Esophagus muscularis mucosa (tissue), 4 donors: ENCODE measurements at regions not wholly inside any gene's neighbourhood (a gene's known extent, or its start where the extent isn't known, plus 50 kb on each side); places are given as distances from the start of the nearest gene placed in this dataset.
"Not testable (repeated sequence)": the region's sequence is repeated elsewhere in the genome, so short reads cannot be mapped to it uniquely, and the experiment has no call there.

Experiments
- DNase-seq: peaks from one replicate; pipeline ENCODE4 v3.0.0-alpha.2; 2017; ENCODE audit errors: extremely low spot score
- H3K27ac ChIP-seq, 4 donors: fragments of 200-600 bp; sonication (generic); replicated peaks in 1 of 4; 1 replicate in 3 of 4; 2 replicates in 1 of 4; pipeline ENCODE4 v1.5.1; 2016 to 2019; ENCODE audit warnings: mild to moderate bottlenecking in 1 of 4
- H3K27me3 ChIP-seq, 4 donors: fragments of 200-600 bp; sonication (generic); one replicate each; pipeline versions ENCODE4 v1.5.1 to v1.6.0; 2016 to 2019
- H3K36me3 ChIP-seq, 4 donors: fragments of 200-600 bp; sonication (generic); one replicate each; pipeline ENCODE4 v1.5.1; 2016 to 2019
- H3K4me1 ChIP-seq, 4 donors: fragments of 200-600 bp; sonication (generic); one replicate each; pipeline ENCODE4 v1.5.1; 2016 to 2019
- H3K4me3 ChIP-seq, 4 donors: fragments of 200-600 bp; sonication (generic); 1 replicate in 2 of 4; 2 replicates in 2 of 4; pipeline ENCODE4 v1.5.1; 2016 to 2019; ENCODE audit warnings: mild to moderate bottlenecking in 4 of 4, moderate library complexity in 1 of 4
- H3K9me3 ChIP-seq, 4 donors: fragments of 200-600 bp; sonication (generic); 1 replicate in 3 of 4; 2 replicates in 1 of 4; pipeline ENCODE4 v1.5.1; 2016 to 2019
- CTCF ChIP-seq, 3 experiments: fragments of 200-600 bp in 2 of 3; fragments of 450-650 bp in 1 of 3; sonication (generic) in 2 of 3; IDR thresholded peaks; one replicate each; pipeline ENCODE4 v1.5.1; 2017 to 2019; ENCODE audit warnings: antibody characterized with exemption in 3 of 3, mild to moderate bottlenecking in 2 of 3, moderate library complexity in 1 of 3
- EP300 ChIP-seq: sonication (generic); formaldehyde crosslinking; IDR thresholded peaks from one replicate; pipeline ENCODE4 v1.6.1; 2017; ENCODE audit warnings: antibody characterized with exemption
- POLR2A ChIP-seq: fragments of 450-650 bp; IDR thresholded peaks from one replicate; pipeline ENCODE4 v1.6.1; 2017; ENCODE audit warnings: antibody characterized with exemption, moderate library complexity, mild to moderate bottlenecking, low read depth
- POLR2AphosphoS5 ChIP-seq, 2 donors: sonication (generic); formaldehyde crosslinking; IDR thresholded peaks; one replicate each; pipeline ENCODE4 v1.6.1; 2017; ENCODE audit warnings: antibody characterized with exemption in 2 of 2
- WGBS: methylation state at CpG from one replicate; pipeline ENCODE4 v1.1.5; 2018; 5-methylcytosine and 5-hydroxymethylcytosine counted together
- intact Hi-C: fragments of 100-400 bp; cut with DNase I; formaldehyde crosslinking; loops from one replicate; pipeline ENCODE4 v1.15.1; 2023

DNA sequence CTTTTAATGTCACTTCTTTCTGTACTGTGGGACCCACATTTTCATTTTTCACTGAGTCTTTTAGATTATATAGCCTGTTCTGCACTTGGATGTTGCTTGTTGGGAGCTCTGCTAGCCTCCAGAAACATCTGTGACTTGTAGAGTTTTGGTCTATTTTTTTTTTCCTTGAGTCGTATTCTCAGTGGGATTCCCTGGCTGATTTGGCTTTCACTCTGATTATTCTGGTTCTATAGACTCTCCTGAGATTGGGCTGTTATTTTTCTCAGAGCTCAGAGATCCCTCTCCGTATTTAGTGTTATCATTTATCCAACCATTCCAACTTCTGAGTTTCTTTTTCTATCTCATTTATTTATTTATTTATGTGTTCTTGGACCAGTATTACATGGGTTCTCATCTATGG is 339.3 kb downstream of the FAM170A start:
- TF ChIP-seq POLR2AphosphoS5 (IDR thresholded peaks at IDR 0.05) (no peak), POLR2A (no peak), EP300 (no peak), CTCF (IDR thresholded peaks at IDR 0.05) (no peak)
- Histone ChIP-seq H3K36me3 (no peaks in the 10 kb centered on the region), H3K4me3 (no peak overlapping the region), H3K9me3 (no peaks in the 10 kb centered on the region), H3K27me3 (no peaks in the 10 kb centered on the region), H3K27ac (no peak overlapping the region), H3K4me1 (no peaks in the 10 kb centered on the region)
- intact Hi-C loops: no loop called here
- 81% methylated on average over 2 of the region's 2 CpGs for WGBS
- DNase-seq: no peak

- H3K9me3 ChIP-seq: peaks cover 0 to 14% (median 6%) of the 10 kb centered on the region in 4 donors
- H3K36me3 ChIP-seq, H3K27ac ChIP-seq, DNase-seq, intact Hi-C loops, H3K27me3 ChIP-seq, H3K4me1 ChIP-seq, H3K4me3 ChIP-seq: not testable (repeated sequence)
- WGBS: 93% methylated on average over 7 of the region's 7 CpGs
Measured at GRCh38 chr5:119987077-119987476, 357.7 kb downstream of the FAM170A start.

DNA sequence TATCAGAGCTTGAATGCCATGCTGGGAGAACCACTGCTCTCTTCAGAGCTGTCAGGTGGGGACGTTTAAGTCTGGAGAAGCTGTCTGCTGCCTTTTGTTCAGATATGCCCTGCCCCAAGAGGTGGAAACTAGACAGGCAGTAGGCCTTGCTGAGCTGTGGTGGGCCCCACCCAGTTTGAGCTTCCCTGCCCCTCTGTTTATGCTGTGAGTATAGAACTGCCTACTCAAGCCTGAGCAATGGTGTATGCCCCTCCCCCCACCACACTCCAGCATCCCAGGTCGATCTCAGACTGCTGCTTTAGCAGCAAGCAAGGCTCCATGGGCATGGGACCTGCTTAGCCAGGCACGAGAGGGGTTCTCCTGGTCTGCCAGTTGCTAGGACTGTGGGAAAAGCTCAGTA is 362.3 kb downstream of the FAM170A start:
- WGBS: 80% methylated on average over 1 of the region's 3 CpGs
- no peak for TF ChIP-seq CTCF (IDR thresholded peaks at IDR 0.05)
- no peak for TF ChIP-seq POLR2AphosphoS5 (IDR thresholded peaks at IDR 0.05)
- no peak for TF ChIP-seq POLR2A
- TF ChIP-seq EP300: no peak
- no peak for DNase-seq
- Histone ChIP-seq H3K27ac (no peak overlapping the region), H3K4me3 (no peak overlapping the region), H3K36me3 (no peaks in the 10 kb centered on the region), H3K4me1 (no peaks in the 10 kb centered on the region), H3K9me3 (peaks cover 0 to 9% (median 3%) of the 10 kb centered on the region in 4 donors), H3K27me3 (no peaks in the 10 kb centered on the region)
- intact Hi-C loops: no loop called here

DNA sequence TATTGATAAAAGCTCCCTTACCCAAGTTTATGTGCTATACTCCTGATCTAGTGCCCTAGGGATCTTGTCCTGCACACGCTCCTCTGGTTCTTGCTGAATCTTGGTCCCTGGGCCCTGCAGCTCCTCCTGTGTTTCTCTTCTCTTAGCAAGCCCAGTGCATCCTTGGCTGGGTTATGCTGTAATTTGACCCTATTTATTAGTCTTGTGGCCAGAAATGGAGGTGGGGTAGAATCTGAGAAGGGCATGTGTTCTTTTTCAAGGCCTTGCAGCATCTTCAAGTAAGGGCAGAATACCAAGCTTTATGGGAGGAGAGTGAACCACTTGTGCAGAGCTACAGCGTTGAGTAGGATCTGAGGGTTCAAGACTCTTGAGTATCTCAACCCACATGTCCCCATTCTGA is 366.8 kb downstream of the FAM170A start:
- Histone ChIP-seq H3K9me3 (no peaks in the 10 kb centered on the region), H3K36me3 (no peaks in the 10 kb centered on the region), H3K27ac (no peak overlapping the region), H3K27me3 (no peaks in the 10 kb centered on the region), H3K4me3 (no peak overlapping the region), H3K4me1 (no peaks in the 10 kb centered on the region)
- intact Hi-C loops: no loop called here
- DNase-seq: no peak
- 81% methylated on average over 2 of the region's 2 CpGs for WGBS
- no peak for TF ChIP-seq POLR2A

DNA sequence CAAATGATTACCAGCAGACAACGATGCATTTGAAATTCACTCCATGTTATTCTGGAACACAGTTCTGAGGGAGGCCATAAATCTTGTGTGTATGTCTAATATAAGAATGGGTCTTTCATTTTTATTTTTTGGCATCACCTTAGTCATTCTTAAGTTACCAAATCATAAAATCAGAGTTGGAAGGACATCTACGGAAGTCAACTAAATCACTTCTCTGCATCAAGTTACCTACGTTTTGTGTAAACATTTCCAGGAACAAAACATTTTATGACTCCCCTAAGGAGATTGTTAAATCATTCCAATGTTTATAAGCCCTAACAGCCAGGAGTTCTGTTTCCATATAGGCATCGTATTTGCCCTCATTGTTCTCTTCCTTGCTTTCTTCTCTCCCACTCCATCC is 378.2 kb downstream of the FAM170A start:
- H3K4me3 ChIP-seq: no peak overlapping the region
- no peaks in the 10 kb centered on the region for H3K27me3 ChIP-seq
- no peaks in the 10 kb centered on the region for H3K9me3 ChIP-seq
- TF ChIP-seq EP300: no peak
- no peak for TF ChIP-seq POLR2AphosphoS5 (IDR thresholded peaks at IDR 0.05)
- no peak for TF ChIP-seq POLR2A
- TF ChIP-seq CTCF (IDR thresholded peaks at IDR 0.05): no peak
- H3K27ac ChIP-seq: no peak overlapping the region
- DNase-seq: no peak
- 54% methylated on average over 4 of the region's 4 CpGs for WGBS
- intact Hi-C loops: no loop called here
- H3K36me3 ChIP-seq: no peaks in the 10 kb centered on the region
- H3K4me1 ChIP-seq: no peaks in the 10 kb centered on the region

GRCh38 chr5:120012431-120012830 is 383.1 kb downstream of the FAM170A start:
- H3K27ac ChIP-seq: no peak overlapping the region
- intact Hi-C loops: no loop called here
- no peak overlapping the region for H3K4me3 ChIP-seq
- no peaks in the 10 kb centered on the region for H3K9me3 ChIP-seq
- WGBS: 64% methylated on average over 1 of the region's 1 CpG
- H3K36me3 ChIP-seq: no peaks in the 10 kb centered on the region
- DNase-seq: no peak
- TF ChIP-seq EP300: no peak
- TF ChIP-seq POLR2A: no peak
- TF ChIP-seq POLR2AphosphoS5 (IDR thresholded peaks at IDR 0.05): no peak
- no peak for TF ChIP-seq CTCF (IDR thresholded peaks at IDR 0.05)
- H3K4me1 ChIP-seq: no peaks in the 10 kb centered on the region
- no peaks in the 10 kb centered on the region for H3K27me3 ChIP-seq
